ENCODE measurements at regions not wholly inside any gene's neighbourhood (a gene's known extent, or its start where the extent isn't known, plus 50 kb on each side); places are given as distances from the start of the nearest gene placed in this dataset.

DNA sequence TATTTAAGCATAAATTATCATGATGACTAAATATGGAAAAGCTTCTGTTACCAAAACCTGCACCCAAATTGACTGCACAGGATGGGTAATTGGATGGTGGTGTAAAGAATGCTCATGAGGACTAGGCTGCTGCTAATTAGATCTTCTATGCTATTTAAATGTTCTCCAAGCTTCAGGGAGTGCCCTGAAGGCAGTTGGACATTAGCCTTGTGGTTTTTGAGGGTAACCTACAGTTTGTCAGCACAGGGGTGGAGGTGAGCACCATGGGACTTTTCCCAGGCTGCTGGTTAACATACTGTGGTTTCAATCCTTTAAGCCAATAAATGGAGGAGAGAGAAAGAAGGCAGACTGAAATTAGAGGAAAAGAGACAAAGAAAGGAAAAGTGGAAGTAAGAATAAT lies 145.0 kb downstream of the WIF1 start:
- Mint-ChIP-seq H3K9me3 (peaks cover 3% of the 10 kb centered on the region), H3K36me3 (ENCODE audit: low read depth) (no peaks in the 10 kb centered on the region), H3K27ac (no peak overlapping the region), H3K4me1 (no peaks in the 10 kb centered on the region), H3K4me3 (no peak overlapping the region), H3K27me3 (peaks cover 12% of the 10 kb centered on the region)
- CTCF ChIA-PET, result no interaction called here
- POLR2A ChIA-PET, result no interaction called here
- DNase-seq, result no peak

DNA sequence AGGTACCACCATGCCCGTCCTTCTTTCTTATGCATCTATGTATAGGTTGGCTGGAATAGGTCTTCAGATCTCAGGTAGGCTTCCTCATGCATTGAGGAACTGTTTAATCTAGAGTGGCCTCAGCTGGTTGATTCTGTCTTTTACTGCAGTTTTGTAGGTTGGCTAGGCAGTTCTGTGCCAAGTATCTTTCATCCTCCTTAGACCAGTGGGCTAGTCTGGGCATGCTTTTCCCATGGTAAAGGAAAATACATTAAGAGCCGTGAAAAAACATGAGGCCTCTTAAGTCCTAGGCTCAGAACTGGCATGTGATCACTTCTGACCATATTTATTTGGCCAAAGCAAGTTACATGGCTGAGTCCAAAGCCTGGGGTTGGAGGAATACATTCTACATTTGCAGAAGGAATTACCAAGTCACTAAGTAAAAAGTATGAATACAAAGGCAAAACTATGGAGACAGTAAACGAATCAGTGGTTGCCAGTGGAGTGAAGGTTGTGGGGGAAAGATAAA lies 137.3 kb downstream of the WIF1 start:
- H3K27me3 Mint-ChIP-seq, result peaks cover 3% of the 10 kb centered on the region
- ChIA-PET POLR2A (no interaction called here), CTCF (no interaction called here)
- no peak for DNase-seq
- peaks cover 4% of the 10 kb centered on the region for H3K9me3 Mint-ChIP-seq
- H3K27ac Mint-ChIP-seq, result no peak overlapping the region
- no peaks in the 10 kb centered on the region for H3K36me3 Mint-ChIP-seq (ENCODE audit: low read depth)
- no peak overlapping the region for H3K4me3 Mint-ChIP-seq
- no peaks in the 10 kb centered on the region for H3K4me1 Mint-ChIP-seq

DNA sequence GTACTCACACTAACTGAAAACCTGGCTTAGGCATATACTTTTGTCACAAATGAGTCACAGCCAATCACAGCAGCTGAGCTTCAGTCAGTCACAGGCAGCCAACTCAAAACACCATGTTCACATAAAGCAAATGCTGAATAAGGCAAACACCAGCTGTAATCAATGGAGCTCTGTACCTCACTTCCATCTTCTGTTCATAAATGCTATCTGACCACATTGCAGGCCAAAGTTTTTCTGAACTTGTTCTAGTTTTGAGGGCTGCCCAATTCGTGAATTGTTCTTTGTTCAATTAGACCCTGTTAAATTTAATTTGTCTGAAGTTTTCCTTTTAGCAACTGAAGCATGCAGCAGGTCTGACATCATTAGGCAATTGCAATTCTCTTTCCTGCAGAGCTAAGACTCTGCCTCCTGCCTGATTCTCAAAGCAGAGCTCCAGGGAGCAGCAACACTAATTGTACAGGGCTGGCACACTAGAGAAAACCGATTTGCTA lies 129.9 kb downstream of the WIF1 start:
- Mint-ChIP-seq H3K4me3 (no peak overlapping the region), H3K4me1 (no peaks in the 10 kb centered on the region), H3K9me3 (no peaks in the 10 kb centered on the region), H3K27me3 (peaks cover 9% of the 10 kb centered on the region), H3K27ac (no peak overlapping the region), H3K36me3 (ENCODE audit: low read depth) (no peaks in the 10 kb centered on the region)
- no peak for DNase-seq
- ChIA-PET CTCF (no interaction called here), POLR2A (no interaction called here)

DNA sequence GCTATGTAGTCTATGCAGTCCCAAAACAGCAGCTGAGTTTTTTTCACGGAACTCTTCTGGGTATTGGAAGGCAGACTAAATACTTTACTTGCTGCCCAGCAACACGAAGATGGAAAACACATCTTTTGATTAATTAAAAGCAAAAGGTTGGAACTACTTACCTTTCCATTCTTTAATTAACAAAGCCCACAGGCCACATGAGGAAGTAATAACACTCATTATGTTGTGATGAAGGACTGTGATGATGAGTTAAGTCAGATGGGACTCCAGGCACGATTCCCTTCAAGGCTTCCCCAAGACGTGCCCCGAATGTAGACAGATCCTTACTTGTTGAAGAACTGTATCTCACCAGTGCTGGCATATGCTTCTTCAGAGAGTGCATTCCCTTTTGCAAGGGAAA lies 129.0 kb downstream of the WIF1 start:
- ChIA-PET POLR2A (no interaction called here), CTCF (no interaction called here)
- DNase-seq, result no peak
- no peaks in the 10 kb centered on the region for H3K4me1 Mint-ChIP-seq
- H3K9me3 Mint-ChIP-seq, result no peaks in the 10 kb centered on the region
- H3K36me3 Mint-ChIP-seq (ENCODE audit: low read depth), result no peaks in the 10 kb centered on the region
- H3K27ac Mint-ChIP-seq, result no peak overlapping the region
- H3K4me3 Mint-ChIP-seq, result no peak overlapping the region
- H3K27me3 Mint-ChIP-seq, result peaks cover 8% of the 10 kb centered on the region

- POLR2A ChIA-PET, result no interaction called here
- H3K9me3 Mint-ChIP-seq, result no peaks in the 10 kb centered on the region
- no peaks in the 10 kb centered on the region for H3K36me3 Mint-ChIP-seq (ENCODE audit: low read depth)
- H3K4me3 Mint-ChIP-seq, result no peak overlapping the region
- no peaks in the 10 kb centered on the region for H3K4me1 Mint-ChIP-seq
- DNase-seq, result no peak
- H3K27ac Mint-ChIP-seq, result no peak overlapping the region
- peaks cover 8% of the 10 kb centered on the region for H3K27me3 Mint-ChIP-seq
- CTCF ChIA-PET, result no interaction called here
These were observed 128.5 kb downstream of the WIF1 start for GRCh38 chr12:64992641-64993040.

DNA sequence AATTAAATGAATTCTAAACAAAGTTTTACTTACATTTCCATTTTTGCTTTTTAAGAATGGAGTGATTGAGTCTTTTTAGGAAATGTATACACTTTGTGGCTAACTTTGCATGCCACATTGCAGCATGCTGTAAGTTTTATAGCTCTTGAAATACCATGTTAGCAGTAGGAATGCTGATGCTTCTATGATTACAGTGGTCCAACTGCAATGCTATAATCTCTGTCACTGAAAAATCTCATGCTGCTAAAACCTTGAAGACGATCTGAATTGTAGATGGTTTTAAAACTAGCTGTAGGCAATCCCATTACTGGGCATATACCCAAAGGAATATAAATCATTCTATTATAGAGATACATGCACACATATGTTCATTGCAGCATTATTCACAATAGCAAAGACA lies 127.6 kb downstream of the WIF1 start:
- no peak for DNase-seq
- CTCF ChIA-PET, result no interaction called here
- POLR2A ChIA-PET, result no interaction called here
- Mint-ChIP-seq H3K4me3 (no peak overlapping the region), H3K36me3 (ENCODE audit: low read depth) (no peaks in the 10 kb centered on the region), H3K9me3 (no peaks in the 10 kb centered on the region), H3K27me3 (peaks cover 8% of the 10 kb centered on the region), H3K27ac (no peak overlapping the region), H3K4me1 (no peaks in the 10 kb centered on the region)

DNA sequence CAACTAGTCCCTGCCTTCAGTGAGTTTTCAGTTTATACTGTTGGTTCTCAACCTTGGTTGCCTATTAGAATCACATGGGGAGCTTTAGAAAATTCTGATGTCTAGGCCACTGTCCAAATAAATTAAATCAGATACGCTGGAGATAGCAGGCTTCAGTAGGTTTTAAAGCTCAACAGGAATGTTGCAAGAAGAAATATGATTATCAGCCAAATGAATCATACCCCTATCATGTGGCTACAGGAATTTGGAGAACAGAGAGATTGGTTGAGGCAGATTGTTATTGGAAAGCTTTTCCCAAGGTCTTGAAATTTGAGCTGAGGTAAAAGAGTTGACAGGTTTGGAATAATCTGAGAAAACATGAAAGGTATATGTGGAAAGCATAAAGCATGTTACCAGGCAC lies 125.3 kb downstream of the WIF1 start:
- Mint-ChIP-seq H3K9me3 (no peaks in the 10 kb centered on the region), H3K27ac (no peak overlapping the region), H3K27me3 (peaks cover 8% of the 10 kb centered on the region), H3K4me3 (no peak overlapping the region), H3K4me1 (no peaks in the 10 kb centered on the region), H3K36me3 (ENCODE audit: low read depth) (no peaks in the 10 kb centered on the region)
- ChIA-PET POLR2A (no interaction called here), CTCF (no interaction called here)
- no peak for DNase-seq

DNA sequence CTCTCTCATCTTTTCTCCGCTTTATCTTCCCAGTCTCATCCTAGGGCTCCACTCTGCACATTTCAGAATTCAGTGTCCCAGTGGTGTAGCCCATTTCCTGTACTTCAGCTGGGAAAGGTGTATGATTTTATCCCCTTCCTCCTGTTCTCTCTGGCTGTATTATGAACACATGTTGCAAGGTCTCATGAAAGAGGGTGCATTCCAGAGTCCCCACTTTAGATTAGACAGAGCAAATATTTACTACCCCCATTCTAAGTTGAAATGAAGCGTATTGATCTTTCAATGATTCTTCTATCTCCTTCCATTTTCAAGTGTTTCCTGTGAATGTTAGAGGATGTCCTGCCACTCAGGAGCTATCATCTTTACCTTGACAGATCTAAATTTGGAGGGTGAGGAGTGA lies 123.2 kb downstream of the WIF1 start:
- Mint-ChIP-seq H3K27me3 (peaks cover 7% of the 10 kb centered on the region), H3K27ac (no peak overlapping the region), H3K9me3 (no peaks in the 10 kb centered on the region), H3K4me3 (no peak overlapping the region), H3K36me3 (ENCODE audit: low read depth) (no peaks in the 10 kb centered on the region), H3K4me1 (no peaks in the 10 kb centered on the region)
- DNase-seq, result no peak
- CTCF ChIA-PET, result no interaction called here
- POLR2A ChIA-PET, result no interaction called here

GRCh38 chr12:64998371-64999147 lies 122.5 kb downstream of the WIF1 start:
- ChIA-PET CTCF (no interaction called here), POLR2A (no interaction called here)
- H3K27me3 Mint-ChIP-seq, result peaks cover 5% of the 10 kb centered on the region
- H3K9me3 Mint-ChIP-seq, result no peaks in the 10 kb centered on the region
- H3K4me3 Mint-ChIP-seq, result no peak overlapping the region
- DNase-seq, result no peak
- no peaks in the 10 kb centered on the region for H3K4me1 Mint-ChIP-seq
- no peaks in the 10 kb centered on the region for H3K36me3 Mint-ChIP-seq (ENCODE audit: low read depth)
- H3K27ac Mint-ChIP-seq, result no peak overlapping the region

DNA sequence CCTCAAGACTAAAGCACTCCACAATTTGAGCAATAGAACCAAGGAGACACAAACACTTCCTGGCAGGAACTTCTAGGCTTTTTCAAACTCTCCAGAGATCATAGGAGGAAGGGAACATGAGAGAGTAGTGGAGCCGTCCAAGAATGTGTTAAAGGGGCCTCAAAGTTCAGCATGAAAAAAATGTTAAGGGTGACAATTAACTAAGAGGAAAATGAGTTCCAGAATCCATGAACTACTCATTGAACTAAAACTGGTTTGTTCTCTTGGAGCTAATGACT lies 122.0 kb downstream of the WIF1 start:
- Mint-ChIP-seq H3K27me3 (peaks cover 5% of the 10 kb centered on the region), H3K9me3 (no peaks in the 10 kb centered on the region), H3K4me3 (no peak overlapping the region), H3K4me1 (no peaks in the 10 kb centered on the region), H3K27ac (no peak overlapping the region), H3K36me3 (ENCODE audit: low read depth) (no peaks in the 10 kb centered on the region)
- ChIA-PET POLR2A (no interaction called here), CTCF (no interaction called here)
- no peak for DNase-seq

Data from activated CD4-positive, alpha-beta T cell treated with anti-CD3 and anti-CD28 coated beads, Interleukin-2, amount 10 ng/mL, durations not matched to agents 7 days and 5 days (primary cell).